ENCODE measurements at regions not wholly inside any gene's neighbourhood (a gene's known extent, or its start where the extent isn't known, plus 50 kb on each side); places are given as distances from the start of the nearest gene placed in this dataset.
A peak's percentile ranks its signal among the peaks of the same experiment; 100 is the strongest.

DNA sequence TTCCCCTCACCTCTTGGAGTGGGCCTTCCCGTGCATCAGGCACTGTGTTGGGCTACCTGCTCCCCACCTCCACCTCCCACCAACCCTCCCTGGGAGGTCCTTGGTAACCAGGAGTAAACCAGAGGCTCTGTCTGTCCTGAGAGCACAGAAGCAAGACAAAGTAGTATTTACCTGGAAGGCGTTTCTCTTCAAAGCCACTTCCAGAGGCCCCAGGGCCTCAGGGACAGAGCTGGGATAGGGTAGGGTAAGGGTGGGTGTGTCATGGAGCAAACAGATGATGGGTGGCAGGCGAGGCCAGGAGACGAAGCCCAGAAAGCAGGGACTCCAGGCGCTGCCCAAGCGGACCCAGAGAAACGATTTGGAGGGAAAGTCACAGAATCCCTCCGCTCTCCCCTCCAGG lies 77.2 kb upstream of the TARDBP start:
- H3K79me2 ChIP-seq (ENCODE audit: insufficient read depth, low read depth) = no peaks in the 10 kb centered on the region
- no peak overlapping the region for H3K4me3 ChIP-seq (IDR thresholded peaks at IDR 0.05; ENCODE audit: insufficient read depth, low read depth, low read length)
- TF ChIP-seq, protein P1, sequence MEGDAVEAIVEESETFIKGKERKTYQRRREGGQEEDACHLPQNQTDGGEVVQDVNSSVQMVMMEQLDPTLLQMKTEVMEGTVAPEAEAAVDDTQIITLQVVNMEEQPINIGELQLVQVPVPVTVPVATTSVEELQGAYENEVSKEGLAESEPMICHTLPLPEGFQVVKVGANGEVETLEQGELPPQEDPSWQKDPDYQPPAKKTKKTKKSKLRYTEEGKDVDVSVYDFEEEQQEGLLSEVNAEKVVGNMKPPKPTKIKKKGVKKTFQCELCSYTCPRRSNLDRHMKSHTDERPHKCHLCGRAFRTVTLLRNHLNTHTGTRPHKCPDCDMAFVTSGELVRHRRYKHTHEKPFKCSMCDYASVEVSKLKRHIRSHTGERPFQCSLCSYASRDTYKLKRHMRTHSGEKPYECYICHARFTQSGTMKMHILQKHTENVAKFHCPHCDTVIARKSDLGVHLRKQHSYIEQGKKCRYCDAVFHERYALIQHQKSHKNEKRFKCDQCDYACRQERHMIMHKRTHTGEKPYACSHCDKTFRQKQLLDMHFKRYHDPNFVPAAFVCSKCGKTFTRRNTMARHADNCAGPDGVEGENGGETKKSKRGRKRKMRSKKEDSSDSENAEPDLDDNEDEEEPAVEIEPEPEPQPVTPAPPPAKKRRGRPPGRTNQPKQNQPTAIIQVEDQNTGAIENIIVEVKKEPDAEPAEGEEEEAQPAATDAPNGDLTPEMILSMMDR (conservative IDR thresholded peaks at IDR 0.05; ENCODE audit: low read depth, low read length) = no peak
- H3K27me3 ChIP-seq (ENCODE audit: insufficient read depth, low read depth) = peaks cover 85% of the 10 kb centered on the region
- no peak overlapping the region for H3K27ac ChIP-seq
- H3K36me3 ChIP-seq (ENCODE audit: insufficient read depth) = no peaks in the 10 kb centered on the region
- peaks cover 18% of the 10 kb centered on the region for H3K4me1 ChIP-seq (ENCODE audit: low read depth, poor library complexity, severe bottlenecking)
- H4K20me1 ChIP-seq (ENCODE audit: insufficient read depth) = no peaks in the 10 kb centered on the region
- no peak overlapping the region for H3K9ac ChIP-seq
- no peak overlapping the region for H3K4me2 ChIP-seq
- no peak overlapping the region for H2AFZ ChIP-seq (ENCODE audit: low read depth)

DNA sequence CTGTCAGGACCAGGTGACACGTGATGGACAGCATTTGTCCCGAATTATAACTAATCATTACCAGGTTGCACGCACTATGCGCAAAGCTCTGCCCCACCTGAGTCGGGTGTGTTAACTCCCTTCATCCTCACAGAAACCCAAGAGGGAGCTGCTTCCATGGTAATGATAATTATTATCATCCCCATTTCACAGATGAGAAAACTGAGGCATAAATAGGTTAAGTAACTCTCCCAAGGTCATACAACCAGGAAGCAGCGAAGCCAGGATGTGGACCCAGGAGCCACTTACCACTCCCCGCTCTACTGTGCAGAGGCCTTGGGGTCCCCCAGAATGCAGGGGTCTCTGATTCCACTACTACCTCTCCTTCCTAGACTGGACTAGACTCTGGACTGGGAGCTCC lies 76.7 kb upstream of the TARDBP start:
- TF ChIP-seq, protein P1 (conservative IDR thresholded peaks at IDR 0.05; ENCODE audit: low read depth, low read length) = no peak

DNA sequence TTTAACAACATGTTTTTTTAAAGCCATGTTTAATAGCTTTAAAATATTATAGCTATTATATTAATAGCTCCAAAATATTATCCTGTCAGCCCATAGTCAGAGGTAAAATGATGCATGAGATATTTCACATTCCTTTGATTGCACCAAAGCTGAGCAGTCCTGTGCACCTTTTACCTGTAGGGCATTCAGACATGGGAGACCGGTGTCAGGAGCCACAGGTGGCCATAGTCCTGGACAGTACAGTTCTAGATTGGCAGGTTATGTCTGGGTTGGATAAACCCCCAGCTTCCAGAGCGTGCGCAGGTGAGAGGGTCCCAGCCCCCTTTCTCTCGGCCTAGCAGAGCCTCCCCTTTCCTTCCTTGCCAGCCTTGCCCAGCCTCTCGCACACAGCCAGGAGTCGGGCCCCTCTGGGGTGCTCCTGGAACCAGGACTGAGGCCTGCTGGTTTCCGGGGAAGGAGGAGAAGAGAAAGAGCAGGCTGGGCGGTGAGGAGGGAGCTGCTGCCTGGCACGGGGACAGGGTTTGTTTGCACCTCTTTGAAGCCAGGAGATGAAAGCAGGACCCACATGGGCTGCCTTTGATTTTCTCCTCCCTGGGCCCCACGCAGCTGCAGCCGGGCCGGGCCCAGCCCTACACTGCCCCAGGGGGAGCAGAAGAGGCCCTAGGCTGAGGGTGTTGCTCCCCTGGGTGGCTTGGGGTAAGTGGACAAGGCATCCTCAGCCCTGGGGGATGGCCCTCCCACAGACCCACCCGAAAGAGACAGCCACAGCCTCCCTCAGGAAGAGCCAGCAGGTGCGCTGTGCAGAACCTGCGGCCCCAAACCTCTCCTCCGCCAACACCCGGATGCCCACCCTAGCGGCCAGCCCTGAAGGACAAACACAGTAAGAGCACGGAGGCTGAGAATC lies 75.2 kb upstream of the TARDBP start:
- Histone ChIP-seq H3K4me3 (IDR thresholded peaks at IDR 0.05; ENCODE audit: insufficient read depth, low read depth, low read length) (no peak overlapping the region), H3K36me3 (ENCODE audit: insufficient read depth) (no peaks in the 10 kb centered on the region), H3K27me3 (ENCODE audit: insufficient read depth, low read depth) (peaks cover 84% of the 10 kb centered on the region), H3K27ac (no peak overlapping the region), H4K20me1 (ENCODE audit: insufficient read depth) (no peaks in the 10 kb centered on the region), H3K79me2 (ENCODE audit: insufficient read depth, low read depth) (no peaks in the 10 kb centered on the region), H3K4me2 (no peak overlapping the region), H3K4me1 (ENCODE audit: low read depth, poor library complexity, severe bottlenecking) (peaks cover 33% of the 10 kb centered on the region), H2AFZ (ENCODE audit: low read depth) (no peak overlapping the region), H3K9ac (no peak overlapping the region)
- TF ChIP-seq, protein P1 (conservative IDR thresholded peaks at IDR 0.05; ENCODE audit: low read depth, low read length) = no peak

More for the DNA sequence above, 76.7 kb upstream of the TARDBP start:
- peaks cover 83% of the 10 kb centered on the region for H3K27me3 ChIP-seq (ENCODE audit: insufficient read depth, low read depth)
- no peak overlapping the region for H3K4me3 ChIP-seq (IDR thresholded peaks at IDR 0.05; ENCODE audit: insufficient read depth, low read depth, low read length)
- no peak overlapping the region for H3K4me2 ChIP-seq
- H3K27ac ChIP-seq = no peak overlapping the region
- peaks cover 23% of the 10 kb centered on the region for H3K4me1 ChIP-seq (ENCODE audit: low read depth, poor library complexity, severe bottlenecking)
- H3K79me2 ChIP-seq (ENCODE audit: insufficient read depth, low read depth) = no peaks in the 10 kb centered on the region
- no peaks in the 10 kb centered on the region for H3K36me3 ChIP-seq (ENCODE audit: insufficient read depth)
- no peaks in the 10 kb centered on the region for H4K20me1 ChIP-seq (ENCODE audit: insufficient read depth)
- no peak overlapping the region for H3K9ac ChIP-seq
- H2AFZ ChIP-seq (ENCODE audit: low read depth) = no peak overlapping the region

DNA sequence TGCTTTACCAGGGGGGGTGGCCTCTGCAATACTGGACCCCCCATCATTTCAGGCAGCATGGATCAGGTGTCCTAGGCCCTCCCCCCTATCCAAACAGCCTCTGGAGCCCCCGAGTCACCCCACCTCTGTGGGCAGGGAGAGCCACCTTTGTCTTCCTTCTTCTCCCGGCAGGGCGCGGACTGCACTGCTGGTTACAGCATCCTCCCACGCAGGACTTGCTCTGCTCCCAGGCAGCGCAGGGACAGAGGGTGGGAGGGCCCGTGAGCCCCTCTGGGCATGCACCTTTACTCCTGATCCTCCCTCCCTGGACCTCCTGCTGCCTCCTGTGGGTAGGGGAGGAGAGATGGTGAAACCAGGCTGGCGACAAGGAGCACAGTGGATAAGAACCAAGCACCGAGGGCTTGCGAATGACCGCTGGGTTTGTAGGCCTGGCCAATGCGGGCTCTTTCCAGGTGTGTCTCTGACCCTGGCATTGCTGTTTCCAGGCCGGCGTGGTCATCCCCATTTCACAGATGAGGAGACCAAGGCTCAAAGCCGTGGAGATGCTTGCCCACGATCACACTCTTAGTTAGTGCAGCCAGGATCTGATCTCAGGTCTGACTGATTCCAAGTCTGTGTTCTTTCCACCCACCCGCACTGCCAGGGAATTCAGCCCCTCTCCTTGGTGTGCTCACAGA lies 73.6 kb upstream of the TARDBP start:
- no peaks in the 10 kb centered on the region for H4K20me1 ChIP-seq (ENCODE audit: insufficient read depth)
- H3K27me3 ChIP-seq (ENCODE audit: insufficient read depth, low read depth) = peaks cover 89% of the 10 kb centered on the region
- H3K36me3 ChIP-seq (ENCODE audit: insufficient read depth) = no peaks in the 10 kb centered on the region
- no peaks in the 10 kb centered on the region for H3K79me2 ChIP-seq (ENCODE audit: insufficient read depth, low read depth)
- H3K27ac ChIP-seq = no peak overlapping the region
- TF ChIP-seq, protein P1 (conservative IDR thresholded peaks at IDR 0.05; ENCODE audit: low read depth, low read length) = no peak
- H3K4me2 ChIP-seq = peak overlapping the region; percentile 81; the same call in 1 of the 2 replicates
- peaks cover 33% of the 10 kb centered on the region for H3K4me1 ChIP-seq (ENCODE audit: low read depth, poor library complexity, severe bottlenecking)
- H2AFZ ChIP-seq (ENCODE audit: low read depth) = no peak overlapping the region
- no peak overlapping the region for H3K9ac ChIP-seq
- H3K4me3 ChIP-seq (IDR thresholded peaks at IDR 0.05; ENCODE audit: insufficient read depth, low read depth, low read length) = no peak overlapping the region

Data from KMS-11 (cell line).